ENCODE measurements at regions not wholly inside any gene's neighbourhood (a gene's known extent, or its start where the extent isn't known, plus 50 kb on each side); places are given as distances from the start of the nearest gene placed in this dataset.

- H3K4me1 ChIP-seq (ENCODE audit: control insufficient read depth, insufficient read depth, low read length), result no peaks in the 10 kb centered on the region
- H3K18ac ChIP-seq (ENCODE audit: low read depth, low read length), result no peak overlapping the region
- dilution Hi-C loops (cut with HindIII; ENCODE audit: low sequenced_read_pairs, unreplicated experiment), result no loop called here
- no peak overlapping the region for H2BK5ac ChIP-seq (ENCODE audit: low read depth, low read length, poor library complexity, severe bottlenecking)
- TF ChIP-seq RCOR1 (IDR thresholded peaks at IDR 0.05; ENCODE audit: insufficient replicate concordance, low read length) (no peak), MXI1 (IDR thresholded peaks at IDR 0.05; ENCODE audit: borderline replicate concordance, low read depth, low read length) (no peak), CEBPB (IDR thresholded peaks at IDR 0.05; ENCODE audit: low read depth, low read length) (no peak), MAZ (IDR thresholded peaks at IDR 0.05; ENCODE audit: borderline replicate concordance, low read depth, low read length) (no peak), NFE2L2 (IDR thresholded peaks at IDR 0.05; ENCODE audit: low read depth, low read length) (no peak), FOS (IDR thresholded peaks at IDR 0.05; ENCODE audit: low read depth, low read length) (no peak), POLR2A (IDR thresholded peaks at IDR 0.05; ENCODE audit: low read depth, low read length) (no peak), RFX5 (IDR thresholded peaks at IDR 0.05; ENCODE audit: low read depth, low read length) (no peak), CTCF (conservative IDR thresholded peaks at IDR 0.05; ENCODE audit: low read depth, low read length) (no peak), SMC3 (IDR thresholded peaks at IDR 0.05; ENCODE audit: low read depth, low read length) (no peak)
- H3K79me1 ChIP-seq (ENCODE audit: low read depth in 1 of 2, low read length in 2 of 2), result no peaks in the 10 kb centered on the region
- H3K4ac ChIP-seq (ENCODE audit: low read depth, low read length), result no peak overlapping the region
- no peak overlapping the region for H3K56ac ChIP-seq (ENCODE audit: extremely low read depth, insufficient read depth, low read length)
- intact Hi-C loops (cut with micrococcal nuclease), result no loop called here
- no peak overlapping the region for H4K91ac ChIP-seq (ENCODE audit: insufficient read depth, low read depth, low read length)
- ChIA-PET POLR2A (ENCODE audit: unreplicated experiment) (no interaction called here), CTCF (no interaction called here)
- H2BK15ac ChIP-seq (ENCODE audit: low read depth, low read length), result no peak overlapping the region
- H4K20me1 ChIP-seq (ENCODE audit: insufficient read depth, low read length), result no peaks in the 10 kb centered on the region
- H3K14ac ChIP-seq (replicated peaks; ENCODE audit: low read depth, low read length), result no peak overlapping the region
- H3K23ac ChIP-seq (ENCODE audit: low read depth, low read length), result no peak overlapping the region
- no peaks in the 10 kb centered on the region for H3K36me3 ChIP-seq (ENCODE audit: control insufficient read depth, insufficient read depth, low read length)
- no peak overlapping the region for H2AFZ ChIP-seq (replicated peaks; ENCODE audit: low read length, poor library complexity)
- DNase-seq, result no peak
- in situ Hi-C loops (cut with MboI; ENCODE audit: low sequenced_read_pairs), result no loop called here
- no peak overlapping the region for H4K5ac ChIP-seq (ENCODE audit: low read depth, low read length)
- peaks cover 8% of the 10 kb centered on the region; the same call in 1 of the 2 replicates for H3K9me3 ChIP-seq (ENCODE audit: control insufficient read depth, insufficient read depth, low read length)
- no peak overlapping the region for H2BK120ac ChIP-seq (ENCODE audit: low read depth, low read length)
- no peak overlapping the region for H3K9ac ChIP-seq (ENCODE audit: low read depth, low read length)
- H2AK5ac ChIP-seq (ENCODE audit: low read depth, low read length), result no peak overlapping the region
- no peaks in the 10 kb centered on the region for H3K27me3 ChIP-seq (ENCODE audit: control insufficient read depth, insufficient read depth, low read length)
- H3K27ac ChIP-seq (ENCODE audit: insufficient read depth, low read length), result no peak overlapping the region
- ATAC-seq (ENCODE audit: low read depth), result no peak
- H2AK9ac ChIP-seq (replicated peaks; ENCODE audit: low read depth, low read length, poor library complexity), result no peak overlapping the region
- no peak overlapping the region for H3K4me3 ChIP-seq (ENCODE audit: insufficient read depth, low read depth, low read length)
- no peak overlapping the region for H3K4me2 ChIP-seq (ENCODE audit: low read depth, low read length)
- no TSS peak for BruUV-seq (replicated peaks)
- no peaks in the 10 kb centered on the region for H3K9me1 ChIP-seq (ENCODE audit: insufficient read depth, low read length)
- no peak overlapping the region for H2BK20ac ChIP-seq (ENCODE audit: low read depth, low read length)
- no peak overlapping the region for H4K8ac ChIP-seq (ENCODE audit: low read depth in 2 of 2, low read length in 2 of 2)
- WGBS, 2 experiments (ENCODE audit: extremely low coverage in 2 of 2, insufficient read length in 1 of 2), result no CpG with 5 or more reads among the region's 3 CpGs
Measured at GRCh38 chr10:16256336-16256735, 180.5 kb upstream of the PTER start.

Data from IMR-90 (cell line).